ENCODE measurements at regions not wholly inside any gene's neighbourhood (a gene's known extent, or its start where the extent isn't known, plus 50 kb on each side); places are given as distances from the start of the nearest gene placed in this dataset.
"Not testable (repeated sequence)": the region's sequence is repeated elsewhere in the genome, so short reads cannot be mapped to it uniquely, and the experiment has no call there.

GRCh38 chr3:153260681-153261080 is 98.7 kb downstream of the RAP2B start:
- no peak overlapping the region for H3K27ac ChIP-seq (ENCODE audit: low read depth, low read length)

GRCh38 chr3:153266619-153267018 is 104.6 kb downstream of the RAP2B start:
- H3K27me3 ChIP-seq (ENCODE audit: control insufficient read depth in 1 of 2, insufficient read depth in 2 of 2, low read length in 2 of 2), result no peaks in the 10 kb centered on the region
- no peaks in the 10 kb centered on the region for H3K36me3 ChIP-seq (ENCODE audit: control insufficient read depth in 1 of 2, insufficient read depth in 2 of 2, low read length in 2 of 2)

More at GRCh38 chr3:153260681-153261080, 98.7 kb downstream of the RAP2B start:
- Histone ChIP-seq H3K9ac (ENCODE audit: low read depth in 1 of 2, low read length in 2 of 2) (no peak overlapping the region), H3K27me3 (ENCODE audit: control insufficient read depth in 1 of 2, insufficient read depth in 2 of 2, low read length in 2 of 2) (no peaks in the 10 kb centered on the region), H3K4me3 (ENCODE audit: low read depth in 1 of 2, low read length in 2 of 2) (no peak overlapping the region), H3K36me3 (ENCODE audit: control insufficient read depth in 1 of 2, insufficient read depth in 2 of 2, low read length in 2 of 2) (no peaks in the 10 kb centered on the region), H3K4me1 (ENCODE audit: control insufficient read depth in 1 of 2, insufficient read depth in 2 of 2, low read length in 2 of 2) (no peaks in the 10 kb centered on the region), H3K9me3 (ENCODE audit: control insufficient read depth in 1 of 2, low read length in 2 of 2) (no peaks in the 10 kb centered on the region)

DNA sequence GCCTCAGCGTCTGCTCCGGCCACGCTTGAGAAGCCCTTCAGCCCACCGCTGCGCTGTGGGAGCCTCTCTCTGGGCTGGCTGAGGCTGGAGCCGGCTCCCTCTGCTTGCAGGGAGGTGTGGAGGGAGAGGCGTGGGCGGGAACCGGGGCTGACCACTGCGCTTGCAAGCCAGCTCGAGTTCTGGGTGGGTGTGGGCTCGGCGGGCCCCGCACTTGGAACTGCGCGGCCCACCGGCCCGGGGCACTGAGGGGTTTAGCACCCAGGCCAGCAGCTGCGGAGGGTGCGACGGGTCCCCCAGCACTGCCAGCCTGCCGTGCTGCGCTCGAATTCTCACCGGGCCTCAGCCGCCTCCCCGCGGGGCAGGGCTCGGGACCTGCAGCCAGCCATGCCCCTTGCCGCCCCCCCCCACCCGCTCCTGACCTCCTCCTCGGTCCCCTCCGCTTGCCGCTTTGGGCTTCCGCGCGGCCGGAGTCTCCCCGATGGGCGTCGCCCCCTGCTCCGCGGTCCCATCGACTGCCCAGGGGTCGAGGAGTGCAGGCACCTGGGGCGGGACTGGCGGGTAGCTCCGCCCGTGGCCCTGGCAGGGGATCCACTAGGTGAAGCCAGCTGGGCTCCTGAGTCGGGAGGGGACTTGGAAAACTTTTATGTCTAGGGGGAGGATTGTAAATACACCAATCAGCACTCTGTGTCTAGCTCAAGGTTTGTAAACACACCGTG is 106.7 kb downstream of the RAP2B start:
- Histone ChIP-seq H3K36me3 (ENCODE audit: control insufficient read depth in 1 of 2, insufficient read depth in 2 of 2, low read length in 2 of 2) (no peaks in the 10 kb centered on the region), H3K9ac (ENCODE audit: low read depth in 1 of 2, low read length in 2 of 2) (no peak overlapping the region), H3K9me3 (ENCODE audit: control insufficient read depth in 1 of 2, low read length in 2 of 2) (no peaks in the 10 kb centered on the region), H3K4me1 (ENCODE audit: control insufficient read depth in 1 of 2, insufficient read depth in 2 of 2, low read length in 2 of 2) (peaks cover 0 to 5% of the 10 kb centered on the region in 2 donors), H3K27ac (ENCODE audit: low read depth, low read length) (no peak overlapping the region), H3K27me3 (ENCODE audit: control insufficient read depth in 1 of 2, insufficient read depth in 2 of 2, low read length in 2 of 2) (no peaks in the 10 kb centered on the region), H3K4me3 (ENCODE audit: low read depth in 1 of 2, low read length in 2 of 2) (no peak overlapping the region)

More at GRCh38 chr3:153266619-153267018, 104.6 kb downstream of the RAP2B start:
- Histone ChIP-seq H3K9me3 (ENCODE audit: control insufficient read depth in 1 of 2, low read length in 2 of 2) (no peaks in the 10 kb centered on the region), H3K27ac (ENCODE audit: low read depth, low read length) (no peak overlapping the region), H3K4me3 (ENCODE audit: low read depth in 1 of 2, low read length in 2 of 2) (no peak overlapping the region), H3K4me1 (ENCODE audit: control insufficient read depth in 1 of 2, insufficient read depth in 2 of 2, low read length in 2 of 2) (peaks cover 0 to 5% of the 10 kb centered on the region in 2 donors), H3K9ac (ENCODE audit: low read depth in 1 of 2, low read length in 2 of 2) (no peak overlapping the region)

GRCh38 chr3:153269730-153270129 is 107.7 kb downstream of the RAP2B start:
- Histone ChIP-seq H3K9ac (ENCODE audit: low read depth in 1 of 2, low read length in 2 of 2) (no peak overlapping the region), H3K36me3 (ENCODE audit: control insufficient read depth in 1 of 2, insufficient read depth in 2 of 2, low read length in 2 of 2) (no peaks in the 10 kb centered on the region), H3K27me3 (ENCODE audit: control insufficient read depth in 1 of 2, insufficient read depth in 2 of 2, low read length in 2 of 2) (no peaks in the 10 kb centered on the region), H3K9me3 (ENCODE audit: control insufficient read depth in 1 of 2, low read length in 2 of 2) (no peaks in the 10 kb centered on the region), H3K27ac (ENCODE audit: low read depth, low read length) (no peak overlapping the region), H3K4me3 (ENCODE audit: low read depth in 1 of 2, low read length in 2 of 2) (no peak overlapping the region), H3K4me1 (ENCODE audit: control insufficient read depth in 1 of 2, insufficient read depth in 2 of 2, low read length in 2 of 2) (peaks cover 0 to 5% of the 10 kb centered on the region in 2 donors)

GRCh38 chr3:153273217-153273616 is 111.2 kb downstream of the RAP2B start:
- peaks cover 0 to 5% of the 10 kb centered on the region in 2 donors for H3K4me1 ChIP-seq (ENCODE audit: control insufficient read depth in 1 of 2, insufficient read depth in 2 of 2, low read length in 2 of 2)
- no peak overlapping the region for H3K4me3 ChIP-seq (ENCODE audit: low read depth in 1 of 2, low read length in 2 of 2)
- no peaks in the 10 kb centered on the region for H3K36me3 ChIP-seq (ENCODE audit: control insufficient read depth in 1 of 2, insufficient read depth in 2 of 2, low read length in 2 of 2)
- H3K9ac ChIP-seq (ENCODE audit: low read depth in 1 of 2, low read length in 2 of 2), result no peak overlapping the region
- H3K27me3 ChIP-seq (ENCODE audit: control insufficient read depth in 1 of 2, insufficient read depth in 2 of 2, low read length in 2 of 2), result no peaks in the 10 kb centered on the region
- no peaks in the 10 kb centered on the region for H3K9me3 ChIP-seq (ENCODE audit: control insufficient read depth in 1 of 2, low read length in 2 of 2)
- H3K27ac ChIP-seq (ENCODE audit: low read depth, low read length), result no peak overlapping the region

DNA sequence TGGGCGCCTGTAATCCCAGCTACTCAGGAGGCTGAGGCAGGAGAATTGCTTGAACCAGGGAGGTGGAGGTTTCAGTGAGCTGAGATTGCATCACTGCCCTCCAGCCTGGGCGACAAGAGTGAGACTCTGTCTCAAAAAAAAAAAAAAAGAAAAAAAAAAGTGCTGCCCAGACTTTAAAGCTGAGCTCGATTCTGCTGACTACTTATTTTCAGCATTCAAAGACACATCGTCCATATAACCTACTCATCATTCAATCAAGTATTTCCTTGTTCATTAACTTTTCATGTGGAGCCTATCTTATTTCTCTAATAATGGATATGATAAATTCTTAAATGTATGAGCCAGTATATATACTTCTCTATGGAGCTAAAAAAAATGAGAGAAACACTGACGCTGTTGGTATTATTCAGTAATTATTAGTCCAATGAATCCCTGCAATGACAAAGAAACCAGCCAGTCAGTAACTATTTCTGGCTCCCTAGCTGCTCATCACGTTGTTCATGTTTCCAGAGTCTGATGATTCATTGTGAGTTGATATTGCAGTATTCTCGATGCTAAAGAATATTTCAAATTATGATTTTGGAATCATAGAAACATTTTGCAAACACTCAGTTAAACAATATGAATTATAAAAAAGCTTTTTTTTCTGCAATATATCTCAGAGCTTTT is 111.9 kb downstream of the RAP2B start:
- Histone ChIP-seq H3K36me3 (ENCODE audit: control insufficient read depth in 1 of 2, insufficient read depth in 2 of 2, low read length in 2 of 2) (no peaks in the 10 kb centered on the region), H3K9ac (ENCODE audit: low read depth in 1 of 2, low read length in 2 of 2) (no peak overlapping the region), H3K27me3 (ENCODE audit: control insufficient read depth in 1 of 2, insufficient read depth in 2 of 2, low read length in 2 of 2) (no peaks in the 10 kb centered on the region), H3K27ac (ENCODE audit: low read depth, low read length) (no peak overlapping the region), H3K4me1 (ENCODE audit: control insufficient read depth in 1 of 2, insufficient read depth in 2 of 2, low read length in 2 of 2) (peaks cover 0 to 5% of the 10 kb centered on the region in 2 donors), H3K9me3 (ENCODE audit: control insufficient read depth in 1 of 2, low read length in 2 of 2) (no peaks in the 10 kb centered on the region), H3K4me3 (ENCODE audit: low read depth in 1 of 2, low read length in 2 of 2) (no peak overlapping the region)

DNA sequence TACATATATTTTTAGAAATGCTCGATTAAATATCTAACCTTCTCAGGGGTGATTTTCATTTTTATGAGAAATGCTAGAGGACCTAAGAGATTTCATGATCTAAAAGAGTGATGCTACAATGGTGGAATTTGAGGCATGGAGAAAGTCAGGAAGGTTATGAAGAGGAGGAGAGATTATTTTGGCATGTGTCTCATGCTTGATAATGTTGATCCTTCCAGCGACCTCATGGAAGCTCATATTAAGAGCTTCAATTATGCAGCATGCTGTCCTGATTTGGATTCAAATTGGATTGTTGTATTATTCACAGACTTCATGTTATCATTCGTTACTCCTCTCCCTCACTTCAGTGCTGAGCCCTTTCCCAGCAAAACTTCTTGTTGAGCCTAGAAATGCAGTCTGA is 112.5 kb downstream of the RAP2B start:
- Histone ChIP-seq H3K27ac (ENCODE audit: low read depth, low read length) (no peak overlapping the region), H3K4me1 (ENCODE audit: control insufficient read depth in 1 of 2, insufficient read depth in 2 of 2, low read length in 2 of 2) (peaks cover 0 to 2% of the 10 kb centered on the region in 2 donors), H3K9me3 (ENCODE audit: control insufficient read depth in 1 of 2, low read length in 2 of 2) (no peaks in the 10 kb centered on the region), H3K9ac (ENCODE audit: low read depth in 1 of 2, low read length in 2 of 2) (no peak overlapping the region), H3K4me3 (ENCODE audit: low read depth in 1 of 2, low read length in 2 of 2) (no peak overlapping the region), H3K36me3 (ENCODE audit: control insufficient read depth in 1 of 2, insufficient read depth in 2 of 2, low read length in 2 of 2) (no peaks in the 10 kb centered on the region), H3K27me3 (ENCODE audit: control insufficient read depth in 1 of 2, insufficient read depth in 2 of 2, low read length in 2 of 2) (no peaks in the 10 kb centered on the region)

- H3K9ac ChIP-seq (ENCODE audit: low read depth in 1 of 2, low read length in 2 of 2), result no peak overlapping the region
- H3K4me1 ChIP-seq (ENCODE audit: control insufficient read depth in 1 of 2, insufficient read depth in 2 of 2, low read length in 2 of 2), result no peaks in the 10 kb centered on the region
- H3K4me3 ChIP-seq (ENCODE audit: low read depth in 1 of 2, low read length in 2 of 2), result no peak overlapping the region
- H3K36me3 ChIP-seq (ENCODE audit: control insufficient read depth in 1 of 2, insufficient read depth in 2 of 2, low read length in 2 of 2), result no peaks in the 10 kb centered on the region
- H3K9me3 ChIP-seq (ENCODE audit: control insufficient read depth in 1 of 2, low read length in 2 of 2), result no peaks in the 10 kb centered on the region
- H3K27me3 ChIP-seq (ENCODE audit: control insufficient read depth in 1 of 2, insufficient read depth in 2 of 2, low read length in 2 of 2), result no peaks in the 10 kb centered on the region
- no peak overlapping the region for H3K27ac ChIP-seq (ENCODE audit: low read depth, low read length)
Measured at GRCh38 chr3:153275514-153275913, 113.5 kb downstream of the RAP2B start.

GRCh38 chr3:153277029-153277428 is 115.0 kb downstream of the RAP2B start:
- Histone ChIP-seq H3K9me3 (ENCODE audit: control insufficient read depth in 1 of 2, low read length in 2 of 2) (no peaks in the 10 kb centered on the region), H3K27me3 (ENCODE audit: control insufficient read depth in 1 of 2, insufficient read depth in 2 of 2, low read length in 2 of 2) (no peaks in the 10 kb centered on the region), H3K36me3 (ENCODE audit: control insufficient read depth in 1 of 2, insufficient read depth in 2 of 2, low read length in 2 of 2) (no peaks in the 10 kb centered on the region), H3K9ac (ENCODE audit: low read depth in 1 of 2, low read length in 2 of 2) (no peak overlapping the region), H3K4me1 (ENCODE audit: control insufficient read depth in 1 of 2, insufficient read depth in 2 of 2, low read length in 2 of 2) (no peaks in the 10 kb centered on the region), H3K4me3 (ENCODE audit: low read depth in 1 of 2, low read length in 2 of 2) (no peak overlapping the region), H3K27ac (ENCODE audit: low read depth, low read length) (no peak overlapping the region)

DNA sequence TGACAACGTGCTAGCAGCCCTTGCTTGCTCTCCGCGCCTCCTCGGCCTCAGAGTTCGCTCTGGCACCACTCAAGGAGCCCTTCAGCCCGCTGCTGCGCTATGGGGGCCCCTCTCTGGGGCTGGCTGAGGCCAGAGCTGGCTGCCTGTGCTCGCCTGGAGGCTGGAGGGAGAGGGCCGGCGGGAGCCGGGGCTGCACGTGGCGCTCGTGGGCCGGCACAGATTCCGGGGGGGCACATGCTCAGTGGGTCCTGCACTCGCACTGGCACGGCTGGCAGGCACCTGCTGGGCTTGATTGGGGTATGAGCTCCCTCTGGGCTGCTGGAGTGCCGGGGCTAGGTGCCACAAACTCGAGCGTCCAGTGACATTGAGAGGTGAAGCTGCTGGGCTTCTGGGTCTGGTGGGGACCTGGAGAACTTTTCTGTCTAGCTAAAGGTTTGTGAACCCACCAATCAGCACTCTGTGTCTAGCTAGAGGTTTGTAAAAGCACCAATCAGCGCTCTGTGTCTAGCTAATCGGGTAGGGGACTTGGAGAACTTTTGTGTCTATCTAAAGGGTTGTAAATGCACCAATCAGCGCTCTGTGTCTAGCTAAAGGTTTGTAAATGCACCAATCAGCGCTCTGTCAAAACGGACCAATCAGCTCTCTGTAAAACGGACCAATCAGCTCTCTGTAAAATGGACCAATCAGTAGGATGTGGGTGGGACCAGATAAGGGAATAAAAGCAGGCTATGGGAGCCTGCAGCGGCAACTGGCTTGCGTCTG is 119.4 kb downstream of the RAP2B start:
- H3K36me3 ChIP-seq (ENCODE audit: control insufficient read depth in 1 of 2, insufficient read depth in 2 of 2, low read length in 2 of 2); H3K27ac ChIP-seq (ENCODE audit: low read depth, low read length); H3K9ac ChIP-seq (ENCODE audit: low read depth in 1 of 2, low read length in 2 of 2); H3K27me3 ChIP-seq (ENCODE audit: control insufficient read depth in 1 of 2, insufficient read depth in 2 of 2, low read length in 2 of 2); H3K9me3 ChIP-seq (ENCODE audit: control insufficient read depth in 1 of 2, low read length in 2 of 2); H3K4me3 ChIP-seq (ENCODE audit: low read depth in 1 of 2, low read length in 2 of 2); H3K4me1 ChIP-seq (ENCODE audit: control insufficient read depth in 1 of 2, insufficient read depth in 2 of 2, low read length in 2 of 2): not testable (repeated sequence)
